Retinal pigment epithelial cell (primary cell): ENCODE measurements at regions not wholly inside any gene's neighbourhood (a gene's known extent, or its start where the extent isn't known, plus 50 kb on each side); places are given as distances from the start of the nearest gene placed in this dataset.

Source experiments
- DNase-seq: peaks from one replicate; pipeline ENCODE4 v3.0.0-alpha.2; 2010; ENCODE audit warnings: low read depth
- H3K4me3 ChIP-seq: 2 replicates; pipeline ENCODE4 v1.5.1; 2011; ENCODE audit warnings: mild to moderate bottlenecking, low read length, control low read depth, moderate library complexity
- TF ChIP-seq, protein P1 (sequence below): conservative IDR thresholded peaks from 2 replicates; pipeline ENCODE4 v1.5.1; 2011; ENCODE audit warnings: low read depth, low read length, control low read depth, inconsistent platforms

DNA sequence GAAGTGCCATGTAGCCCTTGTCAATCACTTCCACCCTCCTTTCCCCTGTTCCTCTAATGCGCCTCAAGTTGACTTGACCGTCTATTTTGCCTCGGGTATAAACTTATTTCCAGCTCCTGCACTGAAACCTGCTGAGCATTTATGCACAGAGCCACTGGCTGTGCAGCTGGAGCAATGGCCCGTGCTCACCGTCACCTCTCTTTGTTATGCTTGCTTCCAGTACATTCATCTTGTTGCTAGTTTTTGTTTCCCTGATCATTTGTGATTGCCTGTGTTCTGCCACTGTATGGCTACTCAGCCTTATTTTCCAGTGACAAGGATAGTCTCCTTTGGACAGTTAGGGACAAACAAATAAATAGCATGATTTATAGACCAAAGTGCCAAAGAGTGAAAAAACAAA lies 183.1 kb upstream of the C9orf72 start:
- no peak for DNase-seq
- no peak overlapping the region for H3K4me3 ChIP-seq
- TF ChIP-seq, protein P1, sequence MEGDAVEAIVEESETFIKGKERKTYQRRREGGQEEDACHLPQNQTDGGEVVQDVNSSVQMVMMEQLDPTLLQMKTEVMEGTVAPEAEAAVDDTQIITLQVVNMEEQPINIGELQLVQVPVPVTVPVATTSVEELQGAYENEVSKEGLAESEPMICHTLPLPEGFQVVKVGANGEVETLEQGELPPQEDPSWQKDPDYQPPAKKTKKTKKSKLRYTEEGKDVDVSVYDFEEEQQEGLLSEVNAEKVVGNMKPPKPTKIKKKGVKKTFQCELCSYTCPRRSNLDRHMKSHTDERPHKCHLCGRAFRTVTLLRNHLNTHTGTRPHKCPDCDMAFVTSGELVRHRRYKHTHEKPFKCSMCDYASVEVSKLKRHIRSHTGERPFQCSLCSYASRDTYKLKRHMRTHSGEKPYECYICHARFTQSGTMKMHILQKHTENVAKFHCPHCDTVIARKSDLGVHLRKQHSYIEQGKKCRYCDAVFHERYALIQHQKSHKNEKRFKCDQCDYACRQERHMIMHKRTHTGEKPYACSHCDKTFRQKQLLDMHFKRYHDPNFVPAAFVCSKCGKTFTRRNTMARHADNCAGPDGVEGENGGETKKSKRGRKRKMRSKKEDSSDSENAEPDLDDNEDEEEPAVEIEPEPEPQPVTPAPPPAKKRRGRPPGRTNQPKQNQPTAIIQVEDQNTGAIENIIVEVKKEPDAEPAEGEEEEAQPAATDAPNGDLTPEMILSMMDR, result no peak

DNA sequence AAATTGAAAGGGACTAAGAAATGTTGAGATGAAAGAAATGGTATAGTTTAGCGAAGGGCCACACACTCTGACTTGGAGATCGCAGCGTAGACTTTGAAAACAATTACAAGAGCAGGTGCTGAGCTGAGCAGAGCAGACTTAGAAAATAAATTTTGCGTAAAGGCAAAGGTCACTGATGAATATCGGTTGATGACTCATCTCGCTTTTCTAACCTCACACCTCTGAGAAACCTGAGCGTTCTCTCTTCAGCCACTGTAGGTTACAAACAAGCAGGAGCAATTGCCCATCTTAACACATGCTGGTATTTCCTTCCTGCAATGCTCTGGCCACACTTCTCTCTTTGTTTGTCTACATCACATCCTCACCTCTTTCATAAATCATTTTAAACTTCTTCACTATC lies 190.6 kb upstream of the C9orf72 start:
- TF ChIP-seq, protein P1, result no peak
- no peak for DNase-seq

DNA sequence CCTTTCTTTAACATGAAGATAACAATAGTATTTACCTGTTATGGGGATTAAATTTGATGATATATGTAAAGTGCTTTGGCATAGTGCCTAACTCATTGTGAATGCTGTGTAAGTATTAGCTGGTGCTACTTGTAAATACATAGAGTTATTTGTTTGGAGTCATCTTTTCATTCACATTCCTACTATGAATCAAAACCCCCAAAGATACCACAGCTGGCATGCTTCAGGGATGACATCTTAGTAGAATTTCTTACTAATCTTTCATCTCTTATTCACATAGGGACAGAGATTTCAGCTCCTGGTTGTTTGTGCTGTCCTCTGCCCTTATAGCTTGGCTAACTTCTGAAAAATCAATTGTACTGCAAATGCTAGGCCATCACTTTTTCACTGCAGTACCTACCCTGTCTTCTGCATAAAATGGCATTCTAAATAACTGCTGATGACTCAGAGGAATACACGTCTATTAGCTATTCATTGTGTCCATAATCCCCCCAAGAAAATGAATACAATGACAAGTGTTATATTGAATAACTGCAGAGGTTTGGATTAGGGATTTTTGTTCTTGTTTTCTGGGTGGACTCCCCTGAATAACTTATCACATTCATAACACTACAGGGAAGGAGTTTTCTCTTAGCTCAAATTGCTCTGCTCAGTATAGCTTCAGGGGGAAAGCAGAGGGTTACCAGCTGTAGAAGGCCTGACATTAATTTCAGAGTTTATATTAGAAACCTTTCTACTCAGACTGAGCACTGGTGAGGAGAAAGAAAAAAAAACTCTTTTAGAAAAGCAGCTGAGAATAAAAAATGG lies 192.2 kb upstream of the C9orf72 start:
- H3K4me3 ChIP-seq, result no peak overlapping the region
- peak; percentile 14 for DNase-seq
- TF ChIP-seq, protein P1, result no peak

More for the DNA sequence above, 190.6 kb upstream of the C9orf72 start:
- H3K4me3 ChIP-seq, result no peak overlapping the region

DNA sequence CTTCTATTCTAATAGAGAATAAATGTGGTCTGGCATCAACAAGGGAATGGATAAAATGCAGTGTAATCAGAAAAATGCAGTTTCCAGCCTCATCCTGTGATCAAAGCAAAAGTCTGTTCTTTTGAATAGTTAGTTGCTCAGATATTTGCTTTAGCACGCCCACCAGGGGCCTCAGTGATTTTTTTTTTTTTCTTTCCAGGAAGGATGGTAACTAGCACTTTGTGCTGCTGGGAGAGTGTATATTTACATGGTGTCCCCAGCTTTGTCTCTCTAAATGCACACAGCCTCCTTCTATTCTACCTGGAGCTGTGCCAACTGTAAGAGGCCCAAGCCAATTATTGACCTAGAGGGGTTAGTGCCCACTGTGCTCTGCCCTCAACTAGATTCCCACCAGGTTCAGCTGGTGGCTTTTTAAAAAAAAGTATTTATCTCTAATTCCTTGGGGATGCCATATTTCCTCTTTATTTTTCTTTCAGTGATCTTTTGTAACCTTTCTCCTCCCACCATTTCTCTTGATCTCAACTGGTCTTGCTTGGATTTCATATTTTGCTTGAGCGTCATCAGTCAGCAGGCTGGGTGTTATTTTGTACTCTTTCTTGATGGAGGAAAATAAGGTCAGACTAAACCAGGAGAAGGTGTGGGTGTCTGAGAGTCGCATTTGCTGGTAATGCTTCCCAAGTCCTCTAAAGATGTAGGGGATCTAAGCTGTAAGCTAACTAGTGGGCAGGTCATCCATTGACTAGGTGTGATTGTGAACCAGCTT lies 193.0 kb upstream of the C9orf72 start:
- no peak overlapping the region for H3K4me3 ChIP-seq
- no peak for DNase-seq
- TF ChIP-seq, protein P1, result no peak

DNA sequence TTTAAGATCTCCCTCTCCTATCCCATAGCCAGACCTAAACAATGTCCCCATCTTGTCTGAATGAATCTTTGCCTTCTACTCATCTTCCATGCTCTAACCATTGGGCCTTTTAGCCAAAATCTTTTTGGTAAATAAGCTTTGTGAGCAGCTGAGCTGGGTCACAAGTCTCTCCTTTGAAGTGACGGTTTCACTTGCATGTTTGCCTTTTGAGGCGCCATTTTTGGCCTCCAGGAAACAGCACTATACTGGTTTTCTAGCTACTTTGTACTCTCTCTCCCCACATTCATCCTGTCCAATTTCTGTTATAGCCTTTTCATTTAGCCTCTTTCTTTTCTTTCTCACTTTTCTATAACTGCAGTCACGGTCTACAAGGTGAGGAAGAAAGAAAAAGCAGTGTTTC lies 195.5 kb upstream of the C9orf72 start:
- no peak for DNase-seq
- TF ChIP-seq, protein P1, result no peak
- no peak overlapping the region for H3K4me3 ChIP-seq

DNA sequence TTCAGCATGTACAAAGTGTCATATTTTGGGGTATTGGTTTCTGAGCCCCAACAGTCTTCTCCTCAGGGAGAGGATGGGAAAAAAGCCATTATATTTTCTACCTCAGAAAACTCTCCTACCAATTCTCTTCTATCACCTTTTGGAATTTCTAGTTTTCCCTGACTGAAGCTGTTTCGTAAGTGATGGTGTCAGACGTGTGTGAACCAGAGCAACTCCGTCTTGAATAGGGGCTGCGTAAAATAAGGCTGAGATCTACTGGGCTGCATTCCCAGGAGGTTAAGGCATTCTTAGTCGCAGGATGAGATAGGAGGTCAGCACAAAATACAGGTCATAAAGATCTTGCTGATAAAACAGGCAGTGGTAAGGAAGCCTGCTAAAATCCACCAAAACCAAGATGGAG lies 197.3 kb upstream of the C9orf72 start:
- TF ChIP-seq, protein P1, result no peak
- no peak overlapping the region for H3K4me3 ChIP-seq
- DNase-seq, result no peak
